Epithelial cell of prostate (primary cell): ENCODE measurements at regions not wholly inside any gene's neighbourhood (a gene's known extent, or its start where the extent isn't known, plus 50 kb on each side); places are given as distances from the start of the nearest gene placed in this dataset.
"Not testable (repeated sequence)": the region's sequence is repeated elsewhere in the genome, so short reads cannot be mapped to it uniquely, and the experiment has no call there.

Source experiments
- DNase-seq: peaks from one replicate; pipeline ENCODE4 v3.0.0-alpha.2; 2011; ENCODE audit warnings: low read depth, low spot score
- H3K27ac ChIP-seq: fragments of 450-650 bp; 2 replicates; pipeline ENCODE4 v1.5.1; 2017; ENCODE audit warnings: mild to moderate bottlenecking

DNA sequence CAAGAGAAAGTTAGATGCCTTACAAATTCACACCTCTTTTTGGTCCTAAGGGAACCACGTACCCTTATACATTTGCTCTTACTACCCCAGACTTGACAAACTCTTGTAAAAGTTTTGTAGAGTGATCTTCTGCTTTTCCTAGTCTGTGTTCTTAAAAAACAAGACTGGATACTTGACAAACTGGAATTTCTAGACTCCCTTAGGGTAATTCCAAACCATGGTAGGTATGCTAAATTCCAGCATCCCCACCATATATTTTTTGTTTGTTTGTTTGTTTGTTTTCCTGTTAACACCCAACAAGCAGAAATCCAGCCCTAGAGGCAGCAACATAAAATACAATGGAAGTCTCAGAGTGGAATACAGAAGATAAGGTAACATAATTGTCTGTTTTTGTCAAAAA is 280.7 kb upstream of the NR2F2 start:
- H3K27ac ChIP-seq, result no peak overlapping the region
- no peak for DNase-seq

DNA sequence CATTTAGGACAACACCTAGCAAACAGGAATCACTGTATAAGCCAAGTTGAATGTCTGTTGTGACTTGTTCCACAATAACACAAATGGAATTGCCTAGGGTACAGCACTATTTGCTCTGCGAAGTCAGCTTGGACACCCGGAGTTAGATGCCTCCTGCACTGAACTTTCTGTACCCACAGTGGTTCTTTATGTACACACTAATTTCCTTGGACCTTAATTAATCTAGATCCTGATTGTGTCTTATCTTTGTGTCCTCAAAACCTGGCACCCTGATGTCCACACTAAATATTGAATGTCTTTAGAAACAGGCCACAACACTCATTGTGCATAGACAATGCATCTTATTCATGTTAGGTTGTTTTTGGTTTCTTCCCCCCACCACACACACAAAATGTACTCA is 278.9 kb upstream of the NR2F2 start:
- no peak overlapping the region for H3K27ac ChIP-seq
- no peak for DNase-seq

DNA sequence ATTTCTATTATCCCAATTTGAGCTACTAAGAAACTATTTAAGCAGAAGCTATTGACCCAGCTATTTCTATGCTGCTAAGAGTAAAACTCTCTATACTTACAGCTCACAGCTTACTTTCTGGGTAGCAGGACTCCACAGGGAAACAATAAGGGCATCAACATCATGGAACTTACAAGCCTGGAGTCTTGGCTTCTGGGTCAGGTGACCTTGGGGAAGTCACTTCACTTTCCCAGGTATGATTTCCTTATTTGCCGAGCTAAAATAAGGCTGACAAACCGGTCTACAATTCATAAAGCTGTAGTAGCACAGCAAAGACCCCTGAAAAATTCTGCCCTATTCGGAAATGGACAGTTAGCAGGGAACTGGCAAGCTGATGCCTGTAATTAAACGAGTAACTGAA is 278.3 kb upstream of the NR2F2 start:
- DNase-seq, result no peak
- H3K27ac ChIP-seq, result no peak overlapping the region

DNA sequence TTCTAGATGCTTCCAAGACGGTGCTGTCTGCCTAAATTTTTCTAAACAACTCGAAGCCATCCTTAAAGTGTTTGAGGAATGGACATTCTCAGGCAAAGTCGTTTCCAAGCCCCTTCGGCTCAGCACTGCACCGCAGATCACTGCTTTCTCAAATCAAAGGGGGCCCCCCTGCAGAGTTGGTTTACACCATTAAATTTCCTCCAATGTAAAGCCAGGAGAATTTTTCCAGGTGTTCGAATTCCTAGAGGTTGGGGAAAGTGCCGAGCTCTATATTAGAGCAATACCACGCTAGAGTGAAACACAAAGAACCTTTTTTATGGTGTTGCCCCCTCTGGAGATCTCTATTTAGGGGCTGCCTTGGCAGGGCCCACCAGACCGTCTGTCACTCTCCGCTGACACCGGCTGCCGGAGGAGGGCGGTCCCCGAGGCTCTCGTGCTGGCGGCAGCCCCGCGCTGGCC is 277.9 kb upstream of the NR2F2 start:
- no peak for DNase-seq
- H3K27ac ChIP-seq, result no peak overlapping the region

DNA sequence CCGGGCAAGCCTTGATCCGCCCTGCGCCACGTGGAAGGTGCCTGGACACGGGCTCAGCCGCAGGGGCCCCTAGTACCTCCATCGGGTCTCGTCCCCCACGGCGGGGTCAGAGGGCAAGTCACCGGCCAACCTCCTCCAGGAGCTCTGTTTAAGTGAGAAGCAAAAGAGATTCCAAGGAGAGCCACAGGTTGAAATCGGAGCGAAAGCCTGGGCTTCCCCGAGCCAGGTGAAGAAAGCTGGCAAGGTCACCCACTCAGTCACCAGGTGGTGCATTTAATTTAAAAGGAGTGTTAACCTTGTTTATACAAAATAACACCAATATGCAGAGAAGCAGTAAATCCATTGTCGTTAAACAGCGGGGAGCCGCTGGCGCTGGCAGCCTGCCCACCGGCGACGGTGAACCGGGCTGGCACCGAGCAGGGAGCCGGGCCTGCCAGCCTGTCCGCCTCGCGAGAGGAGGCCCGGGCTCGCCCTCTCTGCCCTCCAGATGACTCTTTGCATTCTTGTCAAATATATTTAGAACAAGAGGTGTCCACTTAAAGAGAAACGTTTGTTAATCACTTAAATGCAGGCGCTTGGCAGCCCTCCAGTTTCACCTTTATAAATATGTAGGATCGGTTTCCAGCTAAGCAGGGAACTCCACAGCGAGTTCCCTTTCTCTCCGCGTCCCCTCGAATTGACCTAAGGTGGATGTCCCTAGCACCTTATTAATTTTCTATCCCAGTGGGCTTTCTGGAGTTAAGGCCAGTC is 277.3 kb upstream of the NR2F2 start:
- DNase-seq, result no peak

DNA sequence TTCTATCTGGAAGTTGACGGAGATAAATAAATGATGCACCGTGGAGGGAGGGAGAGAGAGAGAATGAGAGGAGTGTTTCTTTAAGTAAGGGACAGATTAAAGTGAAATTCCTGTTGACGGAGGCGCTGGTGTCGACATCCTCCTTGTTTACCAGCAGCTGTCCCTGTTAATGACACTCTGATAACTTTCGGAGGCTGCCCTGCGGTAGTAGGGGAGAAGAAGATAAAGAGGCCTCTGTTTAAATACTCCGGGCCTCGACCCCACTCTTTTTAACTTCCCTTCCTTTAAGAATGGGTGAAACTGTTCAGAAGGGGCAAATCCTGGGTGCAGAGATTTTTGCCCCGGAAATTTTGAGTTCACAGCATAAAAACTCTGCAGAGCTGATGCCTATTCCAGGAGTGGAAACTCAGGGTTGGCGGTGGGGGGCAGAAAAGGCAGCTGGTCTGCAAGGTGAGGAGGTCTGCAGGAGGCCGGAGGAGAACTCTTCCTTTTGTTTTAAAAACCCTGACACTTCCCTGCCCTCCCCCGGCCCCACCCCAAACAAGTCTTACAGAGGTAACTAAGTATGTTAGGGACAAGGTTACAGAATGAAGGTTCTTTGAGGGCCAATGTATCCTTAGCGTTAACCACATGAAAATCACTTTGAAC is 276.6 kb upstream of the NR2F2 start:
- peak overlapping the region; percentile 11 for H3K27ac ChIP-seq
- DNase-seq, result no peak

More for the DNA sequence above, 277.3 kb upstream of the NR2F2 start:
- peak overlapping the region; percentile 11 for H3K27ac ChIP-seq

DNA sequence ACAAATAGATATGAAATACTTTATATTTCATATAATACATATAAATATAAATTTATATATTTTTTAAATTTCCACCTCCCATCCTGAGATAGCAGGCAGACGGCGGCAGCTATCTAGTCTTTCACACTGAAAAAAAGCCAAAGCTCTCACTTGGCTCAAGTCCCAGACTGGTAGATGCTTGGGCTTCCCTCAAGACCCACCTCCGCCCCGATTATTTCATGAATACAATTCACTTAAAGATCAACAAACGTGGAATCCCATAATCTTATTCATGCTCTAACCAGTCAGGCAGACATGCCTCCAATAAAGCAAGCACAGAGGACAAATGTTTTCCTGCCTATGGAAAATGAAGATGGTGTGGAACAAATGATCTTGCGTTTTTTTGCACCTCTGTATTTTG is 275.9 kb upstream of the NR2F2 start:
- no peak for DNase-seq
- no peak overlapping the region for H3K27ac ChIP-seq

DNA sequence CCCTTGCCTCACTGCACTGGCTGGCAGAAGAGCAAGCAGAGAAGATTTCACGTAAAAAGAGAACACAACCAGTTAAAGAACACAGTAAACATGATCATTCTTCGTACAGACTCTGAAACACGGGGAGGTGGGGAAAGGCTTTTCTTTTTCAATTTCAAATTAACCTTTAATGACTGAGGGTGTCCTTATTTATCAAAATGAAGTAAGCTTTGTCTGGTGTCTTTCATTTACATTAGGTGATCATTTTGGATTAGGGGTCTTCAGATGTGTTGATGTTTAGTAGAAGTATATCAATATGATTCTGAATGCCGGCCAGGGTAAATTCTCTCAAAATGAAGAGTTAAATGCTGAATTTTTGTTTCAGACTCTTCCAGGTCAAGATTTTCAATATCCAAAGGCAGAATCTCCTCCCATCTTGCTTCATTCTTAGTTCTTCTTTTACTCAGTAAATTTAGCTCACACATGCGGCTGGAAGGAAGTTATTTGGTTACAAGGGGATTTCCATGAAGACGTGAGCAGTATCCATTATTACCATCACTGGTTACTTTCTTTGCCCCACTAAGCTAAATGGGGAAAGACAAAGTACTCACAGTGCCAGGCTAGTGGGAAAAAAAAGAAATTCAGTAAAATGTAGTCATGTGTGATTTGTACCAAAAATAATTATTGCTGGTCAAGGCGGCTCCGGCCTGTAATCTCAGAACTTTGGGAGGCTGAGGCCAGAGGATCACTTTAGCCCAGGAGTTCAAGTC is 272.2 kb upstream of the NR2F2 start:
- no peak overlapping the region for H3K27ac ChIP-seq
- no peak for DNase-seq

DNA sequence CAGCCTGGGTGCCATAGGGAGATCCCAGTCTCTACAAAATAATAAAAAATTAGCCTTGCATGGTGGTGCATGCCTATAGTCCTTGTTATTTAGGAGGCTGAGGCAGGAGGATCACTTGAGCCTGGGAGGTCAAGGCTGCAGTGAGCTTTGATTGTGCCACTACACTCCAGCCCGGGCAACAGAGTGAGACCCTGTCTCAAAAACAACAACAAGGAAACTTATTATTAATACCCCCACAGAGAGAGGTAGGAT is 271.7 kb upstream of the NR2F2 start:
- DNase-seq, H3K27ac ChIP-seq: not testable (repeated sequence)

DNA sequence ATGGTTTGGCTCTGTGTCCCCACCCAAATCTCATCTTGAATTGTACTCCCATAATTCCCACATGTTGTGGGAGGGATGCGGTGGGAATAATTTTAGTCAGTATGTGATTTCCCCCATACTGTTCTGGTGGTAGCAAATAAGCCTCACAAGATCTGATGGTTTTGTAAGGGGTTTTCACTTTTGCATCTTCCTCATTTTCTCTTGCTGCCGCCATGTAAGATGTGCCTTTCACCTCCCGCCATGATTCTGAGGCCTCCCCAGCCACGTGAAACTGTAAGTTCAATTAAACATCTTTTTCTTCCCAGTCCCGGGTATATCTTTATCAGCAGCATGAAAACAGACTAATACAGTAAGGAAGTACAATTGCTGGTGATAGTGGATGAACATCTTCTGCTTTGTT is 269.9 kb upstream of the NR2F2 start:
- DNase-seq, H3K27ac ChIP-seq: not testable (repeated sequence)

DNA sequence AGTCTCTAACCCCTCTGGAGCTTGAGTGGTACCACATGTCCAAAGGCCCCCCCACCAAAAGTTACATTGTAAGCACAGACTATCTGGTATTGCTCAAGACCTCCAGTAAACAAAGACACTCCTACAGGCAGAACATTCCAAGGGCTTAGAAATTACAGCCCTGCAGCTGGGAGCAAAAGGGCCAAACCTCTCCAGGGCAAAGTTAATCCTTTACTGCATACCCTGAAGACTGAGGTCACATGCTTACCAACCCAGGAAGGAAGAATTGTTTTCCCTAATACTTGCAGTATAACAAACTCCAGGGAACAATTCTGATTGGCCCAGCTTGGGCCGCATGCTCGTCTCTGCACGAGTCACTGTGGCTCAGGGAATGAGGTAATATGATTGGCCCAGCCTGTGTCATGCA is 266.1 kb upstream of the NR2F2 start:
- no peak overlapping the region for H3K27ac ChIP-seq
- no peak for DNase-seq

DNA sequence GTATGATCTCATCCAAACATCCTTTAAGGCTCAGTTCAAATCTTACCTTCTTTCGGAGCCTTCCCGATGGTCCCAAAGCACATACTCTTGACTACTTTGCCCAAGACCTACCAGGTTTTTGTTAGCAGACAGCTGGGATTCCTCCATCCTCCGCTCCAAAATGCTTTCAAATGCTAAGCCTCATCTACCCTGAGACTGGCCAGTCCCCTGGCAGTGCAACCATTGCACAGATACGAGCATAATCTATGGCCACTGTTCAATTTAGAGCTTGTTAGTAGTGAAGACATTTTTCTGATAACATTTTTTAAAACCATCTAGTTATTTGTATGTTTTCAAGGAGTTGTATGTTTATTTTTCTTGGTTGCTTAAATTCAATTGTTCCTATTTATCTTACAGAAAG is 264.4 kb upstream of the NR2F2 start:
- H3K27ac ChIP-seq, result no peak overlapping the region
- DNase-seq, result no peak

DNA sequence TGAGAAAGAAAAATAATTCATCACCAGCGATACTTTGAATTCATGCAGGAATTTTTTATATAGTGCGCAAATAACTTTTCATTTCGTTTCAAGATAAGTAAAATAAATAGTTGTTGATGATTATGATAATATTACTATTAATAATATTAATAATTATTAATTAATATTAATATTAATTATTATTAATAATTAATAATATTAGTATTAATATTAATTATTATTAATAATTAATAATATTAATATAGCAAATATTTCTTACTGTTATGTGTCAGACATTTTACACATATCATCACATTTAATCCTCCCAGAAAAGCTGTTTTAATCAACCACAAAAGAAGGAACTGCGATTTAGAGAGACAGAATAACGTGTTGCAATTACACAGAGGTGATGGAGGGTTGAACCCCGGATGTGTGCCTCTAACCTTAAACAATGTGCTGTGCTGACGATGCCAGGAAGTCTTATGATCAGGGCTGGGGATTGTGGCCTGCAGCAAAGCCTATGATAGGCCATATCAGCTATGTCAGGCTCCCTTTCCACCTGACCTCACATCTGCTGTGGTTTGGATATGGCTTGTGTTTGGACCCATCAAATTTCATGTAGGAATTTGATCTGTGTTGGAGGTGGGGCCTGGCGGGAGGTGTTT is 263.5 kb upstream of the NR2F2 start:
- H3K27ac ChIP-seq, result no peak overlapping the region
- DNase-seq, result no peak

DNA sequence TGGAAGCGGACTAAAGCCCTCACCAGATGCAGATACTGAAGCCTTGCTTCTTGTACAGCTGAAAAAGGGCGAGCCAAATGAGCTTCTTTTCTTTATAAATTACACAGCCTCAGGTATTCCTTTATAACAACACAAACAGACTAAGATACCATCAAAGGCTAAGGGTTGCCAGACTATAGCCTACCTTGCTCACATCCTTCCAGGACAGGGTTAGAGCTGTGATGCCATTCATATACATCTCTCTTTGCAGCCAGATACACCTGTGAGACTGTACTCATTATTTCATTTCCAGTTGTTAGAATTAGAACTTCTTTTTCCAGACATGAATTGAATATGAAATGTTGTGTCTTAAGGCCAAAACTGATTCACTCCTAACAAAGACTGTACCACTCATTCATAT is 262.8 kb upstream of the NR2F2 start:
- no peak for DNase-seq
- no peak overlapping the region for H3K27ac ChIP-seq

DNA sequence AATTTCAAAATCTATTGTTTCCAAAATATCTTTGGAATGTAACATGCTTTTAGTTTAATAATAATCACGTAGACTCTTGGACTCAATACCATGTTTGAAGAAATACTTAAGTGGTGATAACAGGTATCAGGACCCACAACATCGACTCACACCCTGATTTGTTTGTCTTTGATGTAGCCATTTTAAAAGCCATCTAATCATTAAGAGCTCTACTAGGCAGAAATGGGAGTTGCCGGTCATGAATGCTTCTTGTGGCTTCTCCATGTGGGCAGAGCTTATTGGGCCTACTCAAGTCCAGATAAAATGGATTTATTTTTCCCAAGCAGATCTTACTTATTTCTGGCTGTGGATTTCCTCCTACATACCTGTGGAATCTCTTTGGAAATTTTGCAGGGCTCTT is 261.6 kb upstream of the NR2F2 start:
- DNase-seq, result no peak
- H3K27ac ChIP-seq, result no peak overlapping the region

DNA sequence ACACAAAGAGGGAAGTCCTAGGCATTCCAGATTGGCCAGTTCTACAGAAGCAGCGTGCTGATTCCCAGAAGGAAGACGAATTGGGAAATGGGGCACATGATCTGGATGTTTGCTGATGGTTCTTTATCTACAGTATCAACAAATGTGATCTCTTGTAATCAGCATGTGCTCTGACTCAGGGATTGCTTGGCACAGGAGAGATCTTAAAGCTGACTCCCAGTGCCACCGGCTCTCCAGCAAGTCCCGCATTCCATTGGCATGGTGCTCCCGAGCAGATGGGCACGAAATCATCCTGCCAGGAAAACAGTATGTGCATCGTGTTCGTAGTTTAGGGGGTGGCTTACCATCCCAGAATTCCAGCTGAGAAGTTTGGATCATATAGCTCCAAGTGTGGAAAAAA is 259.9 kb upstream of the NR2F2 start:
- H3K27ac ChIP-seq, result no peak overlapping the region
- no peak for DNase-seq

DNA sequence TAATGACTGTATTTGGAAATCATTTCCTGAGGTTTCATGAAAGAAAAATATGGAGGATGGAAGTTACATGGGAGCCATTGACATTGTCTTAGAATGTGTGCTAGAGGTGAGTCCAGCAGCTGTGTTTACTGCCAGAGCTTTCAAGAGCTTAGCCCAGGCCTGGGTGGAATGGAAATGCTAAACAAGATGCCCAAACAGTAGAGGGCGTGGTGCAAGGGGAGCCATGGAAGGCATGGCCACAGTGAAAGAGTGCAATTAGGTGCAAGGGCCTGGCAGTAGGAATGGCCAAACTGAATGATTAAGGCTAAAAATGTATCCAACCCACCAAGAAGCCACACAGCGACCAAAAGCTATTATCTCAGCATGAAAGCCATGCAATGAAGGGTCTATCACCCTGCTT is 257.7 kb upstream of the NR2F2 start:
- no peak overlapping the region for H3K27ac ChIP-seq
- DNase-seq, result no peak

DNA sequence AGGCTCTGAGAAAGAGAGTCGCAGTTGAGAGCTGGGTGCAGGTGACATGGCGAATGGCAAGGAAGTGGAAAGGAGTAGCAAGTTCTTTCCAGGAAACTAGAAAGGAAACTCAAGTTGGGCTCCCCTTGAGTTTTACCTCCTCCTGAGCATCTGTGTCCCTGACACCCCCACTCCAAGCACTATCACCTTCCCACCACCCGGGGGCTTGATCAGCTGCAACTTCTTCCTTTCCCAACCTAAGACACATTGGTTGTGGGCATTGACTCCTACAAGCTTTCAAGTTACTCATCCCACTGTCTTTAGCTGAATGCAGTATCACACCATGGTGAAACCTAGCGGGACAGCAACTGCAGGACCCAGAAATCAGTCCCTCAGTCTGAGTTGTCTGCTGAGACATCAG is 256.6 kb upstream of the NR2F2 start:
- no peak for DNase-seq
- no peak overlapping the region for H3K27ac ChIP-seq

DNA sequence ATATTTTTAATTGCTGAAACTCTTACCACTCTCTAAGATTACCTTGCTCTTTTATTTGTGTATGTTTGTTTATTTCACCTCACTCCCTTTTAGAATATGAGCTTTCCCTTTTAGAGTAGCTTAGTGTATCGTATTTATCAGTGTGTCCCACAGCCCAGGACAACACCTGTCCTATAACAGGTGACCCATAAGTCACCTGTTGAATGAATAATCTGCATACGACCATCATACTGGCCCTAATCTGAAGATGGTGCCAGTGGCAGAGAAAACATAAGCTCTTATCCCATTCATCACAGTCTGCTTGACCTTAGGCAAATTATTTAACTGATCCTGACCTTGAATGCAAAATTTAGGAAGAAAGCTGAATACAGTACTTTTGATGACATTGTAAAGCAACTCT is 254.6 kb upstream of the NR2F2 start:
- H3K27ac ChIP-seq, result no peak overlapping the region
- no peak for DNase-seq

DNA sequence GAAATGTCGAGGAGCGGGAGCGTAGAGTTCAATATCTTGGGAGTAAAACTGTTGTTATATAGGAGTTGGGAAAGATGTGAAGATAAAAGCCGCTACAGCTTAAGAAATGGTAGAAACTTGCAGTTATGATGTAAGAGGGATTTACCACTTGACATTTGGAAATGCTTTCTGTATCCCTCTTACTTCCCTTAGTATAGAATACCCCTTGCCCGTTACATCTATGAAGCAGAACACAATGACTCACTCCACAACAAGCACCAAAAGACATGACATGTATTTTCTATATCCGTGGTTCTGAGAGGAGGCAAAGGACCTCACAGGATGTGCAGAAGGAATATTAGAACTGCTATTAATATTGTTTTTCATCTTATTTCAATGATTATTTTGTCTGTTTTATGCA is 254.2 kb upstream of the NR2F2 start:
- no peak overlapping the region for H3K27ac ChIP-seq
- DNase-seq, result no peak

DNA sequence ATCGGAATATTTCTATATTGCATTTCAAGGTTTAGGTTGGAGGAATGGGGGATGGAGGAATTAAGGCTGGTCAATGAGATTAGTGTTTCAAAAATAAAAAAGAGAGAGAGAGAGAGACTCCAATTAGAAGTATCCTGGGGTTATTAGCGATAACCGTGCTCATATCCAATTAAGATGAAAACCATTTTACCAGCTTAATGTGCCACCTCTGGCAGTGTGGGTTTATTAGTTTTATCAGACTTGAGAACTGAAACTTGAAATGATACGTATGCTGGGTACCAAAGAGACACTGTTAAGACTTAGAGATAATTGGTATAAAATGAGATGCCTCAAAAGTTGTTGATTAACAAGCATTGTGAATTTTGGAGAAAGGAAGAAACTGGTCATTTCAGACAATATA is 251.5 kb upstream of the NR2F2 start:
- DNase-seq, result no peak
- H3K27ac ChIP-seq, result no peak overlapping the region
